ENCODE measurements at regions not wholly inside any gene's neighbourhood (a gene's known extent, or its start where the extent isn't known, plus 50 kb on each side); places are given as distances from the start of the nearest gene placed in this dataset.
"Not testable (repeated sequence)": the region's sequence is repeated elsewhere in the genome, so short reads cannot be mapped to it uniquely, and the experiment has no call there.

DNA sequence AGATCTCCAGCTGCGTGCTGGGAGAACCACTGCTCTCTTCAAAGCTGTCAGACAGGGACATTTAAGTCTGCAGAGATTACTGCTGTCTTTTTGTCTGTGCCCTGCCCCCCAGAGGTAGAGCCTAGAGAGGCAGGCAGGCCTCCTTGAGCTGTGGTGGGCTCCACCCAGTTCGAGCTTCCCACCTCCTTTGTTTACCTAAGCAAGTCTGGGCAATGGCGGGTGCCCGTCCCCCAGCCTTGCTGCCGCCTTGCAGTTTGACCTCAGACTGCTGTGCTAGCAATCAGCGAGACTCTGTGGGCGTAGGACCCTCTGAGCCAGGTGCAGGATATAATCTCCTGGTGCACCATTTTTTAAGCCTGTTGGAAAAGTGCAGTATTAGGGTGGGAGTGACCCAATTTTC is 128.6 kb downstream of the ACTR3 start:
- CTCF ChIA-PET; H3K27ac Mint-ChIP-seq; H3K36me3 Mint-ChIP-seq; H3K4me1 Mint-ChIP-seq; ATAC-seq; DNase-seq; H3K9me3 Mint-ChIP-seq (ENCODE audit: low read depth); H3K4me3 Mint-ChIP-seq: not testable (repeated sequence)
- peaks cover 22% of the 10 kb centered on the region for H3K27me3 Mint-ChIP-seq

DNA sequence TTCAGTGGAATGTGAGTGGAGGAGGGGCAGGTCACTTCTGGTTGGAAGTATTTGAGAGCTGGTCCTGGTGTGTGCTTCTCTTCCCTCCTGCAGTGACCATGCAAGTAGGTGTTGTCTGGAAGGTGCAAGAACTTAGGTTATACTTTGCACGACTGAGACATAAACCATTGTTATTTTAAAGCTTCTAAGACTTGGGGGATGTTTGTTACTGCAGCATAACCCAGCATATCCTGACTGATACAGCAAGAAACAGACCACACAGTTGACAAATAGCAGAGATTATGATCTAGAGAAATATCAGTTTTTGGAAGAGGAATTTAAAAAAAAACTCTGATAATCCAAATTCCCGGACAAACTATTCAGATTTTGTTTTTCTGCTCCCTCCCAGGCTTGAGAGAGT is 130.8 kb downstream of the ACTR3 start:
- H3K27me3 Mint-ChIP-seq, result peaks cover 22% of the 10 kb centered on the region
- H3K9me3 Mint-ChIP-seq (ENCODE audit: low read depth), result peaks cover 3% of the 10 kb centered on the region
- H3K36me3 Mint-ChIP-seq, result no peaks in the 10 kb centered on the region
- CTCF ChIA-PET, result interaction anchor here (0.8 kb wide), 1 partner anchor 24 kb away, joined by 3 read pairs; no protein-coding TSS in a partner anchor
- no peak overlapping the region for H3K4me3 Mint-ChIP-seq
- H3K27ac Mint-ChIP-seq, result no peak overlapping the region
- H3K4me1 Mint-ChIP-seq, result no peaks in the 10 kb centered on the region
- ATAC-seq (no peak), DNase-seq (no peak)

DNA sequence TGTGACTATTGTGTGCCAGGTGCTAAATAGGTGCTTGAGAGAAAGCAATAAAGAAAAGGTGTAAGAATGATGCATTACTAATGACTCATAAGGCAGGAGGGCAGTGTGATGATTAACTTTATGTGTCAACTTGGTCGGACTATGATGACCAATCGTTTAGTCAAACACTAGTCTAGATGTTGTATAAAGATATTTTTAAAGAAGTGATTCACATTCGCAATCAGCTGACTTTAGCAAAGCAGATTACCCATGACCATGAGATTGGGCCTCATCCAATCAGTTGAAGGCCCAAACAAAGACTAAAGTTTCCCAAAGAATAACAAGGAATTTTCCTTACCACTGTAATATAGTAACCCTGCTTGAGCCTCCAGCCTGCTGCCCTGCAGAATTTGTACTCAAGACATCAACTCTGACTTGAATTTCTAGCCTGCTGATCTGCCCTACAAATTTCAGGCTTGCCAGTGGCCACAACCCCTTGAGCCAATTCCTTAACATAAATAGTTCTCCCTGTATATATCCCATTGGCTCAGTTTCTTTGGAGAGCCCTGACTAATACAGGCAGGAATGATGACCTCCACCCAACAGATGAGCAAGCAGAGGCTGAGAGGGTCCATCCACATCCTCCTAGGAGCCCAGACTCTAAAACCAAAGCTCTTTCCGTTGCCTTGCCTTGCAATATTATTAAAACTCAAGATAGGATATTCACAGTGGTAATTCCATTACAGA is 132.6 kb downstream of the ACTR3 start:
- CTCF ChIA-PET, result no interaction called here
- H3K36me3 Mint-ChIP-seq, result no peaks in the 10 kb centered on the region
- H3K27me3 Mint-ChIP-seq, result peaks cover 15% of the 10 kb centered on the region
- DNase-seq (no peak), ATAC-seq (no peak)
- no peaks in the 10 kb centered on the region for H3K4me1 Mint-ChIP-seq
- no peak overlapping the region for H3K27ac Mint-ChIP-seq
- H3K4me3 Mint-ChIP-seq, result no peak overlapping the region
- peaks cover 3% of the 10 kb centered on the region for H3K9me3 Mint-ChIP-seq (ENCODE audit: low read depth)

DNA sequence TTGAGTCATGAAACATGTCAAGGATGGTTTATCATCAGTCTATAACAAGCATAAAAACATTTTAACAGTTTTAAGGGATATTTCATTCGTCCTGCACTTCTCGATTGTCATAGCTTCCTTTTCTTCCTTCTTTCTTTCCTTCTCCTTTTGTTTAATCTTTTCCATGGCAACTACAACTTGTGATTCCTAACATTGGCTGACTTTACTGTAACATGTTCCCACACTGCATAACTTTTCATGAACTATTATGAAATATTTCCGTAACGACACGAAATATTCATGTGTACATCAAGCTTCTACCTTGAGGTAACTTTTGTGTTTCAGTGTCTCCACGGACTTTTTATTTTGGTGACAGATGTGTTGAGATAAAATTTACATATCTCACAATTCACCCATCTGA is 134.4 kb downstream of the ACTR3 start:
- Mint-ChIP-seq H3K4me1 (no peaks in the 10 kb centered on the region), H3K36me3 (no peaks in the 10 kb centered on the region), H3K27ac (no peak overlapping the region), H3K4me3 (no peak overlapping the region), H3K27me3 (peaks cover 20% of the 10 kb centered on the region), H3K9me3 (ENCODE audit: low read depth) (peaks cover 3% of the 10 kb centered on the region)
- CTCF ChIA-PET, result interaction anchor here (0.6 kb wide), 1 partner anchor 102 kb away, joined by 3 read pairs; no protein-coding TSS in a partner anchor
- DNase-seq (no peak), ATAC-seq (no peak)

DNA sequence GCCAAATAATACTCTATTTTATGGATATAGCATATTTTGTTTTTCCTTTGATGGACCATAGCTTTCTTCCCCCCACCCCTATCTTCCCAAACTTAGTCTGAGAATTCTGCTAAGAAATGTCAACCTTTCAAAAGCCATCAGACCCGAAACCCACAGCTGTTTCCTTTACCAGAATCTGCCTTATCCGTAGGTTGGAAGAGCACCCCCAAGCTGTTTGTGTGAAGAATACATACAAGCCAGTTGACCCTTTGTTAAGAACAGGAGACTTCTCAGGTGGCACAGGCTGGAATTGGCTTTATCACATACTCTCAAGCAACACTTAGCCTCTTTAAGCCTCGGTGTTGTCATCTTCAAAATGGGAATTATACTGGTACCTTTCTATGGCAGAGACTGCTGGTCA is 135.1 kb downstream of the ACTR3 start:
- Mint-ChIP-seq H3K27ac (no peak overlapping the region), H3K9me3 (ENCODE audit: low read depth) (peaks cover 3% of the 10 kb centered on the region), H3K4me1 (no peaks in the 10 kb centered on the region), H3K27me3 (peaks cover 20% of the 10 kb centered on the region), H3K4me3 (no peak overlapping the region), H3K36me3 (no peaks in the 10 kb centered on the region)
- CTCF ChIA-PET, result no interaction called here
- no peak for DNase-seq
- ATAC-seq, result no peak

DNA sequence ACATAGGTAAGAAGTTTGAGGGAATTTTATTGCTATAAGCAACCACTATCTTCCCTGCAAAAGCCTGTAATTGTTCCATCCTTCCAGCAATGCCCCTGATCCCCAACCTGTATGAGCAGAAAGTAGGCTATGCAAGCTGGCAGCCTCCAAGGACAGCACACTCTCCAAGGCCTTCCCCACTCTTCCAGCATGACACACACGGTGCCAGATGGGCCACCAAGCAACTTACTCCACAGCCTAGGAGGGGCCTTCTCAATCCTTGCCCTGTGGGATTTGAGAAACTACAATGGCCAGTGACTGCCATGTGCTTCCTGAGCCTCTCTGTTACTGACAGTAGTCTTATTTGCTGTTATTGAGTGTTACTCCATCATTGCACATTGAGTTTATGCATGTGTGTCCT is 137.5 kb downstream of the ACTR3 start:
- CTCF ChIA-PET, result no interaction called here
- Mint-ChIP-seq H3K27me3 (peaks cover 7% of the 10 kb centered on the region), H3K4me3 (no peak overlapping the region), H3K9me3 (ENCODE audit: low read depth) (no peaks in the 10 kb centered on the region), H3K27ac (no peak overlapping the region), H3K4me1 (no peaks in the 10 kb centered on the region), H3K36me3 (no peaks in the 10 kb centered on the region)
- no peak for ATAC-seq
- DNase-seq, result no peak

DNA sequence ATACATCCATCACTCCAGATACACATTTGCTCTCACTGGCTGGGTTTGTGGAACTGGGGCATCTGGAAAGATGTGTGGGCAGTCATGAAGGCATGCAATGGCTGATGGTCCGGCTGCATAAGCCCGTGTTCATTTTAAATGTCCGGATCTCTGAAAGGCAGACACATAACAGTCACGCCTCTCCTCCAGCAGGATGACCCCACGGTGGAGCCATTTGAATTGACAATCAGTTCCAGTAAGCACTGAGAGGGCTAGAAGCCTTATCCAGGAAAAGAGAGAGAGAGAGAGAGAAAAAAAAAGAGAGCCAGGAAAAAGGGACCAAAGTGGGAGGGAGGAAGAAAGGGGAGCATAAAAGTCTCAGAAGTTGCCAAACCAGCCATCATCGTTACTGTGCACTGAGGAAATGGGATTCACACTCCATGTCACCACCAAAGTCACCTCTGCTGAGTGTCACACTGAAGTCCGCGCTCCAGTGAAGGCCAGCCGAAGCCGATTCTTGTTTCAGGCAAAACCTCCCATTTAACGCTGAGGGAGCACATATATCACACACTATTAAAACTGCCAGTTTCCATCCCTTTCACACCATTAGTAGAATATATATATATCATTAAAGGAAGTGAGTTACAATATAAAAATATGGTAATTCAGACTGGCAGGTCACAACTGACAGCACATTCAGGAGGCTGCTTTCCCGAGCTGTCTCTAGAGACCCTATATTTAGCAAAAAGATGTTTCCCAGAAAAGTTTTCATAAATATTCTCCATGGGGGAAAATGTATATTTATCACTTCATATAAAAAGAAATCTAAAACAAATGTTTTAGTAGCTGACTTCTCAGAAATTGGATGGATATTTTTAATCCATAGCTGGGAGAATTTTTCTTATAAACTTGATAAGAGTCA is 142.0 kb downstream of the ACTR3 start:
- Mint-ChIP-seq H3K36me3 (no peaks in the 10 kb centered on the region), H3K4me3 (no peak overlapping the region), H3K27me3 (peaks cover 26% of the 10 kb centered on the region), H3K27ac (no peak overlapping the region), H3K4me1 (no peaks in the 10 kb centered on the region), H3K9me3 (ENCODE audit: low read depth) (no peaks in the 10 kb centered on the region)
- CTCF ChIA-PET, result no interaction called here
- DNase-seq (no peak), ATAC-seq (no peak)

DNA sequence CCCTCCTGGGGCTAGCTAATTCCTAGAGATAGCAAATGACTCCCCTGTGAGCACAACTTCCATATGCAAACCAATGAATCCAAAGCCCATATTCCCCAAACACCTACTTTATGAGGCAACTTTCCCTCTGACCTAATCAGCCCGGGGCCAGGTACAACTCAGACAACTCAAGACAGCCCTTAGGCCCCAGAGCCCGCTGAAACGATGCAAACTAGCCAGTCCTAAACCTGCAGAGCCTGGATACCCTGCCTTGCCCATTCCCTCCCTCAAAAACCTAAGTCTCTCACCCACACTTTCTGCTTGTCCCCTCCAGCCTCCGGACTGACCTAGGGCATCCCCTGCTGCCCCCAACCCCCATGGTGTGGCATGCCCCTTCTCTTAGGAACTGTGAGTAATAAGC is 142.8 kb downstream of the ACTR3 start:
- no peak overlapping the region for H3K4me3 Mint-ChIP-seq
- ATAC-seq (no peak), DNase-seq (no peak)
- CTCF ChIA-PET, result no interaction called here
- no peaks in the 10 kb centered on the region for H3K9me3 Mint-ChIP-seq (ENCODE audit: low read depth)
- H3K36me3 Mint-ChIP-seq, result no peaks in the 10 kb centered on the region
- H3K4me1 Mint-ChIP-seq, result no peaks in the 10 kb centered on the region
- peaks cover 27% of the 10 kb centered on the region for H3K27me3 Mint-ChIP-seq
- no peak overlapping the region for H3K27ac Mint-ChIP-seq

DNA sequence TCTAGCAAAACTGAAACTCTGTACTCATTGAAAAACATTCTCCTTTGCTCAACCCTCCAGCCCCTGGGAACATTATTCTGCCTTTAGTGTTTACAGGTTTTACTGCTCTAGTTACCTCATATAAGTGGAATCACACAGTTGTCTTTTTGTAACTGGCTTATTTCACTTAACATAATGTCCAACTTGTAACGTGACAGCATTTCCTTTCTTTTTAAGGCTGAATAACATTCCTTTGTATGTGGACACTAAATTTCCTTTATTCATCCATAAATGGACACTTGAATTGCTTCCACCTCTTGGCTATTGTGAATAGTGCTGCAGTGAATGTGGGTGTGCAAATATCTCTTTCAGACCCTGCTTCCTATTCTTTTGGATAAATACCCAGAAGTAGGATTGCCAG is 144.9 kb downstream of the ACTR3 start:
- Mint-ChIP-seq H3K36me3 (no peaks in the 10 kb centered on the region), H3K4me1 (no peaks in the 10 kb centered on the region), H3K9me3 (ENCODE audit: low read depth) (no peaks in the 10 kb centered on the region), H3K27ac (no peak overlapping the region), H3K4me3 (no peak overlapping the region), H3K27me3 (peaks cover 22% of the 10 kb centered on the region)
- DNase-seq (no peak), ATAC-seq (no peak)
- CTCF ChIA-PET, result no interaction called here

DNA sequence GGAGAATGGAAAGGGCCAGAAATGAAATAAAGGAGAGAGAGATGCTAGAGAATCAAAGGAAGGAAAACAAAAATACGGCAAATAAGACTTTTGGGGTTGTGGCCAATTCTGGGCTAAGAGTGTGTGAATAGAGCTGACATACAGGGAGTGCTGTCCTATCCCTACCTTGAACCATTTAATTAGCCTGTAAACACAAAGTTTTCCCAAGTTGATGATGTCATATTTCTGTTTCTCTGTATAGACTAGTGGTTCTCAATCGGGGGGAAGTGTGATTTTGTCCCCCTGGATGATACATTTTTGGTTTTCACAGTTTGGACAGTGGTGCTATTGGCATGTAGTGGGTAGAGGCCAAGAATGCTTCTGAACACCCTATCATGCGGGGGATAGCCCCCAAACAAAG is 148.8 kb downstream of the ACTR3 start:
- CTCF ChIA-PET, result no interaction called here
- Mint-ChIP-seq H3K27ac (no peak overlapping the region), H3K4me3 (no peak overlapping the region), H3K4me1 (no peaks in the 10 kb centered on the region), H3K36me3 (no peaks in the 10 kb centered on the region), H3K9me3 (ENCODE audit: low read depth) (no peaks in the 10 kb centered on the region), H3K27me3 (peaks cover 18% of the 10 kb centered on the region)
- DNase-seq, result no peak
- no peak for ATAC-seq

DNA sequence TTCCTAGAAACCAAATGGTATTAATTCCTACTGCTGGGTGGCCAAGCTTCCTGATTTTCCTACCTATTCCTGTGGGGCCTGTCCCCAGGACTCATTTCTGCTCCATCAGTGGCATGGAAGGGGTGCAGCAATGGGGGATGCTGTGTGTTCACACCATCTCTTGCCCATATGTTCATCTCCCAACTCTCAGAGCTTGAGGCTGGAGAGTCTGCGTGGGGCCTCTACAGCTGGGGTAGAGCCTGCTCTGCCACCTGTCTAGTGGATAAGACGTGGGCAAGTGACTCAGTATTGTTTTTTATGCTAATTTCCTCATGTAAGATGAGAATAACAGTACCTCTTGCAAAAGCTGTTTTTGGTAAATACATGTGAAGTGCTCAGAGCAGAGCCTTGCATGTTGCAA is 149.8 kb downstream of the ACTR3 start:
- no peaks in the 10 kb centered on the region for H3K9me3 Mint-ChIP-seq (ENCODE audit: low read depth)
- H3K27ac Mint-ChIP-seq, result no peak overlapping the region
- no peak for ATAC-seq
- CTCF ChIA-PET, result no interaction called here
- no peaks in the 10 kb centered on the region for H3K36me3 Mint-ChIP-seq
- DNase-seq, result no peak
- H3K27me3 Mint-ChIP-seq, result peaks cover 18% of the 10 kb centered on the region
- no peak overlapping the region for H3K4me3 Mint-ChIP-seq
- no peaks in the 10 kb centered on the region for H3K4me1 Mint-ChIP-seq

DNA sequence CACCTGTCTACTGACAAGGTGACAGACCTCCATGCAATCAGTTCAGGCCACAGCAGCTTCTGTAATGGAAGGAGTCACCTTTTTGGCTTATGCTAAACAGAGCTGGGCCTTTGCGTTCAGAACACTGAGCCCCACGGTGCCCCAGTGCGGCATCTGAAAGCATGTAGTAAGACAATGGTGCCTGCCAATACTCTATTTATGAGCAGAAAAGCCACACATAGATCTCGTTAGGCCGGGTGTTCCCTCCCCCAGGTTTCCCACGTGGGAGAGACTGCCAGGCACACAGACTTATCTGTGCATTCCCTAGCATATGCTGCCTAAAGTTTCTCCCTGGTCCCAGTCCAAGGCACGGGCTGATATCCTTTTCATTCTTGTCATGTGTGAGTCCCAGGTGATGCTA is 150.9 kb downstream of the ACTR3 start:
- peaks cover 10% of the 10 kb centered on the region for H3K27me3 Mint-ChIP-seq
- H3K27ac Mint-ChIP-seq, result no peak overlapping the region
- H3K9me3 Mint-ChIP-seq (ENCODE audit: low read depth), result no peaks in the 10 kb centered on the region
- CTCF ChIA-PET, result no interaction called here
- H3K36me3 Mint-ChIP-seq, result no peaks in the 10 kb centered on the region
- no peak for ATAC-seq
- no peak overlapping the region for H3K4me3 Mint-ChIP-seq
- no peak for DNase-seq
- no peaks in the 10 kb centered on the region for H3K4me1 Mint-ChIP-seq

DNA sequence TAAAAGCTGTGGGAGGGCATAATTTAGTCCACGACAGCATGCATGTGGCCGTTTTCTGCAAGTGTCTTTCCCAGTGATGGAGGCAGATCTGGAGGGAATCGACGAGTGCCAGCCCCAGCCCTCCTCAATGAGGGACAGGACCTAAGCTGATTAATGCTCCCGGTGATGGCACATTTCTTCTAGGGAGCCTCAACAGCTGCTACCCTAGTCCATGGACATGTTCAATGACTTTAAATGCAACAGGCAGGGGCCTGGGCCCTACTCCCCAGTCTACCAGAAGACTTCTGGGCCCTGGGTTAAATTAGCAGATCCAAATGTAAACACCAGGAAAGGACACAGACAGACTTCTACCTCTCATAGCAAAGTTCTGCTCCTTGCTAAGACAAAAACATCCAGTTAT is 155.1 kb downstream of the ACTR3 start:
- no peak overlapping the region for H3K27ac Mint-ChIP-seq
- no peak for DNase-seq
- H3K36me3 Mint-ChIP-seq, result no peaks in the 10 kb centered on the region
- H3K27me3 Mint-ChIP-seq, result no peaks in the 10 kb centered on the region
- no peak for ATAC-seq
- no peaks in the 10 kb centered on the region for H3K4me1 Mint-ChIP-seq
- H3K4me3 Mint-ChIP-seq, result no peak overlapping the region
- CTCF ChIA-PET, result no interaction called here
- no peaks in the 10 kb centered on the region for H3K9me3 Mint-ChIP-seq (ENCODE audit: low read depth)

DNA sequence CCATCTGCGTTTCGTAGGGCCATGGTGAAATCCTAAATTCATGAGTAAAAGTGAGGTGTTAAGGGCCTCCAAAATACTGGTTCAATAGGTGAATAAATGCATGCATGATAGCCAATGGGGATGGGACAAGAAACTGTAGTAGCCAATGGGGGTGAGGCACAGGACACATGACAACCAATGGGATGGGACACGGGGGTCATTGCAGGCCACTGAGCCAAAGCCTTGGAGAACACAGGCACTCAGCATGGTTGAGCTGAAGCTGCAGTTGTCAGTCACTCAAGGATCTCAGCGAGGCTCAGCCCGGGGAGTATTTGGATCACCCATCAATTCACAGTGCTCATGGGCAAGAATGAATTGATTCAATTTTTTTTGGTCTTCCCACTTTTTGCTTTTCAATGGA is 156.5 kb downstream of the ACTR3 start:
- no peak overlapping the region for H3K27ac Mint-ChIP-seq
- H3K9me3 Mint-ChIP-seq (ENCODE audit: low read depth), result no peaks in the 10 kb centered on the region
- ATAC-seq (no peak), DNase-seq (no peak)
- H3K27me3 Mint-ChIP-seq, result no peaks in the 10 kb centered on the region
- H3K36me3 Mint-ChIP-seq, result no peaks in the 10 kb centered on the region
- CTCF ChIA-PET, result no interaction called here
- H3K4me3 Mint-ChIP-seq, result no peak overlapping the region
- no peaks in the 10 kb centered on the region for H3K4me1 Mint-ChIP-seq

All from activated CD8-positive, alpha-beta memory T cell treated with anti-CD3 and anti-CD28 coated beads, Interleukin-2, amount 10 ng/mL, durations not matched to agents 7 days and 5 days (primary cell).